ENCODE measurements at regions not wholly inside any gene's neighbourhood (a gene's known extent, or its start where the extent isn't known, plus 50 kb on each side); places are given as distances from the start of the nearest gene placed in this dataset.

DNA sequence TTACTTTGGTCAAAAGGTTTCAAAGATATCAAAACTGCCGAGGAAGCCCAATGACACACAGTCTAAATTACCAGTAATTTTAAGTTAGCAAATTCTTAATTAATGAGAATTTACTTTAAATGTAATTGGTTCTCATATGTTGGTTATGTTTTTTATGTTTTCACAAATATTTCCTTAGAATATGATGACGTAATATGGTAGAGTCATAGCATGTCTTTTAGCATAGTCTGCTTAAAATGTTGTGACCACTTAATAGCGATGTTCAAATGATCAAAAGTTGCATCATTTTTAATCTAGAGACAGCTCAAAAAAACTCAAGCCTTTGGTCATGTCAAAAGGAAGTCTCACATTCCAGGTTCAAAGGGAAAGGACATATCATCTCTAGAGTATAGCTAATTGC lies 123.3 kb upstream of the ST6GAL2 start:
- no peak overlapping the region for H3K14ac ChIP-seq (ENCODE audit: low read length)
- H2AFZ ChIP-seq (ENCODE audit: insufficient read depth, low read length, poor library complexity), result no peak overlapping the region
- no peaks in the 10 kb centered on the region for H3K4me1 ChIP-seq (ENCODE audit: control insufficient read depth in 1 of 2, insufficient read depth in 2 of 2, low read length in 2 of 2)
- no peak overlapping the region for H3K4ac ChIP-seq (ENCODE audit: low read depth, low read length)
- H3K79me2 ChIP-seq (ENCODE audit: control insufficient read depth, insufficient read depth, low read length, poor library complexity), result no peaks in the 10 kb centered on the region
- no peak overlapping the region for H3K27ac ChIP-seq (ENCODE audit: low read depth, low read length)
- H4K91ac ChIP-seq (ENCODE audit: low read depth, low read length), result no peak overlapping the region
- H4K12ac ChIP-seq (ENCODE audit: low read depth, low read length), result no peak overlapping the region
- H2AK5ac ChIP-seq (ENCODE audit: low read length), result no peak overlapping the region
- no peak overlapping the region for H3K4me2 ChIP-seq (ENCODE audit: low read length)
- no peaks in the 10 kb centered on the region for H3K9me3 ChIP-seq (ENCODE audit: insufficient read depth, low read depth, low read length)
- no CpG with 5 or more reads among the region's 3 CpGs for WGBS (ENCODE audit: extremely low coverage, insufficient coverage, insufficient read length)
- no peak overlapping the region for H2BK12ac ChIP-seq (ENCODE audit: low read length)
- H3K23ac ChIP-seq (ENCODE audit: low read length), result no peak overlapping the region
- no peaks in the 10 kb centered on the region for H3K27me3 ChIP-seq (ENCODE audit: insufficient read depth, low read length)
- no peaks in the 10 kb centered on the region for H3K79me1 ChIP-seq (ENCODE audit: low read length)
- no peak overlapping the region for H2BK120ac ChIP-seq (ENCODE audit: insufficient read depth, low read length, poor library complexity)
- H4K8ac ChIP-seq (ENCODE audit: low read depth, low read length), result no peak overlapping the region
- no peaks in the 10 kb centered on the region for H3K36me3 ChIP-seq (ENCODE audit: control insufficient read depth in 1 of 2, insufficient read depth in 2 of 2, low read length in 2 of 2)
- DNase-seq, result no peak
- no peak overlapping the region for H2BK5ac ChIP-seq (ENCODE audit: low read depth, low read length, poor library complexity)
- H3K4me3 ChIP-seq (ENCODE audit: low read depth, low read length), result no peak overlapping the region
- H3K9ac ChIP-seq (ENCODE audit: low read length), result no peak overlapping the region
- H3K18ac ChIP-seq (ENCODE audit: low read length), result no peak overlapping the region

DNA sequence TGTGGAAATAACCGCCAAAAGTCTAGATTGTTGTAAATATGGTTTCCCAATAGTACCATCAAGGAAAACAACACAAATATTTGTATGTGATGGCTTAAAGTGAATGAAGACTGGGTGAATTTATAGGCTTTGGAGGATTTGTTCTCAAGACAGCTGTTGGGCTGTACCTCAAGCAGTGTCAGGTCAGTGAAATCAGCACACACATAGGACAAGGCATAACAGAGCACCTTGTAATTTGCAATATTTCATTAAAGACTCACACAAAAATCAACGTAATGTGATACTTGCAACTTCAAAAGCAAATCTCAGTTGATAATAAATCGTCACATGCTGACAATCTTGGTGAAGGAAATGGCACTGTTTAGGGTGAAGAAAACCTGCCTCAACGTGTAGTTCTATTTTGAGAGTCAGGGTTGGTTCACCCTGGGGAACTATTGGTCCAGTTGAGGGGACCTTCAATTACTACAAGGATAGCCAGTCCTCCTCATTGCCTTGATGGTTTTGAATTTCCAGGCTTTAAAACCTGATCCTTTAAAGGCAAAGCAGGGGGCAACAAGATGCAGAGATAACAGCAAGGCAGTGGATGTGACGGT lies 126.8 kb upstream of the ST6GAL2 start:
- Histone ChIP-seq H3K36me3 (ENCODE audit: control insufficient read depth in 1 of 2, insufficient read depth in 2 of 2, low read length in 2 of 2) (no peaks in the 10 kb centered on the region), H2BK5ac (ENCODE audit: low read depth, low read length, poor library complexity) (no peak overlapping the region), H3K9me3 (ENCODE audit: insufficient read depth, low read depth, low read length) (no peaks in the 10 kb centered on the region), H3K9ac (ENCODE audit: low read length) (no peak overlapping the region), H3K14ac (ENCODE audit: low read length) (no peak overlapping the region), H3K79me1 (ENCODE audit: low read length) (no peaks in the 10 kb centered on the region), H4K8ac (ENCODE audit: low read depth, low read length) (no peak overlapping the region), H3K4me2 (ENCODE audit: low read length) (no peak overlapping the region), H2BK120ac (ENCODE audit: insufficient read depth, low read length, poor library complexity) (no peak overlapping the region), H3K27ac (ENCODE audit: low read depth, low read length) (no peak overlapping the region), H2AK5ac (ENCODE audit: low read length) (no peak overlapping the region), H3K27me3 (ENCODE audit: insufficient read depth, low read length) (no peaks in the 10 kb centered on the region), H4K12ac (ENCODE audit: low read depth, low read length) (no peak overlapping the region), H3K18ac (ENCODE audit: low read length) (no peak overlapping the region), H2AFZ (ENCODE audit: insufficient read depth, low read length, poor library complexity) (no peak overlapping the region), H3K23ac (ENCODE audit: low read length) (no peak overlapping the region), H2BK12ac (ENCODE audit: low read length) (no peak overlapping the region), H3K4me3 (ENCODE audit: low read depth, low read length) (no peak overlapping the region), H3K4ac (ENCODE audit: low read depth, low read length) (no peak overlapping the region), H3K4me1 (ENCODE audit: control insufficient read depth in 1 of 2, insufficient read depth in 2 of 2, low read length in 2 of 2) (no peaks in the 10 kb centered on the region), H3K79me2 (ENCODE audit: control insufficient read depth, insufficient read depth, low read length, poor library complexity) (no peaks in the 10 kb centered on the region), H4K91ac (ENCODE audit: low read depth, low read length) (no peak overlapping the region)
- WGBS (ENCODE audit: extremely low coverage, insufficient coverage, insufficient read length), result no CpG with 5 or more reads among the region's 5 CpGs
- no peak for DNase-seq

DNA sequence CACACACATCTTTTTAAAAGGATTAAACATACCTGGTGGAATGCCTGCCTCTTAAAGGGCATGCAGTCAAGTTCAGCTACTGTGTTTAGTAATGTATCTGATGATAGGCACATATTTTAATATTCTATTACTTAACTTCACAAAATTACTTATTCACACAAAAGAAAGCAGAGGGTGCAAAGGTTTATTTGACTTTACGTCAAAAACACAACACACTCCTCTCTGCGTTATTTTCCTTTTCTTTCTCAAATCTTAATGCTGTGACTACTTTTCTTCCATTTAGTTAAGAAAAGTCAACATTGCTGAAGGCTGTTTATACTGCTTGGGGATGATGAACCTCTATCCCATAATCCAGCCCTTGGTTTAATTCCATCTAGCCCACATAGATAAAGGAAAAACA lies 127.9 kb upstream of the ST6GAL2 start:
- Histone ChIP-seq H3K4me3 (ENCODE audit: low read depth, low read length) (no peak overlapping the region), H3K79me1 (ENCODE audit: low read length) (no peaks in the 10 kb centered on the region), H3K14ac (ENCODE audit: low read length) (no peak overlapping the region), H2AK5ac (ENCODE audit: low read length) (no peak overlapping the region), H3K27ac (ENCODE audit: low read depth, low read length) (no peak overlapping the region), H2BK5ac (ENCODE audit: low read depth, low read length, poor library complexity) (no peak overlapping the region), H3K4me1 (ENCODE audit: control insufficient read depth in 1 of 2, insufficient read depth in 2 of 2, low read length in 2 of 2) (no peaks in the 10 kb centered on the region), H3K27me3 (ENCODE audit: insufficient read depth, low read length) (no peaks in the 10 kb centered on the region), H2BK120ac (ENCODE audit: insufficient read depth, low read length, poor library complexity) (no peak overlapping the region), H3K36me3 (ENCODE audit: control insufficient read depth in 1 of 2, insufficient read depth in 2 of 2, low read length in 2 of 2) (no peaks in the 10 kb centered on the region), H4K12ac (ENCODE audit: low read depth, low read length) (no peak overlapping the region), H3K9me3 (ENCODE audit: insufficient read depth, low read depth, low read length) (no peaks in the 10 kb centered on the region), H4K91ac (ENCODE audit: low read depth, low read length) (no peak overlapping the region), H3K4ac (ENCODE audit: low read depth, low read length) (no peak overlapping the region), H3K4me2 (ENCODE audit: low read length) (no peak overlapping the region), H4K8ac (ENCODE audit: low read depth, low read length) (no peak overlapping the region), H3K9ac (ENCODE audit: low read length) (no peak overlapping the region), H3K18ac (ENCODE audit: low read length) (no peak overlapping the region), H3K23ac (ENCODE audit: low read length) (no peak overlapping the region), H2BK12ac (ENCODE audit: low read length) (no peak overlapping the region), H3K79me2 (ENCODE audit: control insufficient read depth, insufficient read depth, low read length, poor library complexity) (no peaks in the 10 kb centered on the region), H2AFZ (ENCODE audit: insufficient read depth, low read length, poor library complexity) (no peak overlapping the region)
- 100% methylated on average over 1 of the region's 2 CpGs for whole genome bisulfite sequencing (ENCODE audit: extremely low coverage, insufficient coverage, insufficient read length)
- no peak for DNase-seq

DNA sequence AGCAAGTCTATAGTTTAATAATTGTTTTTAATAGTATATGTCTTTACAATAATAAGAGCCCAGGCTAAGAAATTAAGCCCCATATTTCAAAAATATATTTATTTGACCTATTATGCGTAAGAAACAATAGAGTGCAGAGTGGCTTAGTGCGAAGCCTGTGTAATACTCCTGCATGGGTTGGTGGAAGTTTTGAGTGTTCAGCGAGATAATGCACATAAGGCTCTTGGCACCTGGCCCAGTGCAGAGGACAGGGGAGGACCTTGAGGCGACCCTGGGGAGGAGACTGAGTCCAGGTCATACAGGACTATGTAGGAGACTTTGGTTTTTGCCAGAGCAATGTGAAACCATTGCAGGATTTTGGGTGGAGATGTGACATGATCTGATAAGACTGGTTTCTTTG lies 132.4 kb upstream of the ST6GAL2 start:
- H3K79me1 ChIP-seq (ENCODE audit: low read length), result no peaks in the 10 kb centered on the region
- no peaks in the 10 kb centered on the region for H3K27me3 ChIP-seq (ENCODE audit: insufficient read depth, low read length)
- no peak overlapping the region for H3K4me2 ChIP-seq (ENCODE audit: low read length)
- no peak overlapping the region for H2AFZ ChIP-seq (ENCODE audit: insufficient read depth, low read length, poor library complexity)
- WGBS (ENCODE audit: extremely low coverage, insufficient coverage, insufficient read length), result no CpG with 5 or more reads among the region's 4 CpGs
- no peak overlapping the region for H4K91ac ChIP-seq (ENCODE audit: low read depth, low read length)
- H2AK5ac ChIP-seq (ENCODE audit: low read length), result no peak overlapping the region
- H3K9me3 ChIP-seq (ENCODE audit: insufficient read depth, low read depth, low read length), result no peaks in the 10 kb centered on the region
- H3K18ac ChIP-seq (ENCODE audit: low read length), result no peak overlapping the region
- H3K36me3 ChIP-seq (ENCODE audit: control insufficient read depth in 1 of 2, insufficient read depth in 2 of 2, low read length in 2 of 2), result no peaks in the 10 kb centered on the region
- H3K23ac ChIP-seq (ENCODE audit: low read length), result no peak overlapping the region
- H3K4ac ChIP-seq (ENCODE audit: low read depth, low read length), result no peak overlapping the region
- no peaks in the 10 kb centered on the region for H3K4me1 ChIP-seq (ENCODE audit: control insufficient read depth in 1 of 2, insufficient read depth in 2 of 2, low read length in 2 of 2)
- no peak overlapping the region for H2BK120ac ChIP-seq (ENCODE audit: insufficient read depth, low read length, poor library complexity)
- no peak overlapping the region for H4K8ac ChIP-seq (ENCODE audit: low read depth, low read length)
- H3K27ac ChIP-seq (ENCODE audit: low read depth, low read length), result no peak overlapping the region
- H3K14ac ChIP-seq (ENCODE audit: low read length), result no peak overlapping the region
- no peak overlapping the region for H2BK5ac ChIP-seq (ENCODE audit: low read depth, low read length, poor library complexity)
- no peak for DNase-seq
- H3K79me2 ChIP-seq (ENCODE audit: control insufficient read depth, insufficient read depth, low read length, poor library complexity), result no peaks in the 10 kb centered on the region
- no peak overlapping the region for H3K4me3 ChIP-seq (ENCODE audit: low read depth, low read length)
- no peak overlapping the region for H4K12ac ChIP-seq (ENCODE audit: low read depth, low read length)
- H2BK12ac ChIP-seq (ENCODE audit: low read length), result no peak overlapping the region
- H3K9ac ChIP-seq (ENCODE audit: low read length), result no peak overlapping the region

Data from trophoblast cell (in vitro differentiated cells and primary cell).